NB4 (cell line): ENCODE measurements at regions not wholly inside any gene's neighbourhood (a gene's known extent, or its start where the extent isn't known, plus 50 kb on each side); places are given as distances from the start of the nearest gene placed in this dataset.

Experiments
- DNase-seq: peaks from one replicate; pipeline ENCODE4 v3.0.0; 2010; ENCODE audit warnings: low read depth
- H3K4me3 ChIP-seq: one replicate; pipeline ENCODE4 v1.5.1; 2011; ENCODE audit warnings: mild to moderate bottlenecking, low read depth, low read length, moderate library complexity
- MYC ChIP-seq: IDR thresholded peaks from 2 replicates; pipeline ENCODE4 v1.6.1; 2011; ENCODE audit warnings: low read depth, low read length
- POLR2A ChIP-seq: IDR thresholded peaks from 2 replicates; pipeline ENCODE4 v1.6.1; 2011; ENCODE audit warnings: mild to moderate bottlenecking; ENCODE audit not compliant: insufficient read length; ENCODE audit errors: extremely low read depth
- TF ChIP-seq, protein P1 (sequence below): IDR thresholded peaks from 2 replicates; pipeline ENCODE4 v1.6.1; 2011; ENCODE audit warnings: low read depth, low read length
- TF ChIP-seq, protein P2 (sequence below): IDR thresholded peaks from one replicate; pipeline ENCODE4 v1.5.1; 2012; ENCODE audit warnings: low read depth, low read length

GRCh38 chr1:11355559-11356475 is 82.8 kb downstream of the UBIAD1 start:
- DNase-seq: no peak
- TF ChIP-seq MYC: no peak
- TF ChIP-seq, protein P1, sequence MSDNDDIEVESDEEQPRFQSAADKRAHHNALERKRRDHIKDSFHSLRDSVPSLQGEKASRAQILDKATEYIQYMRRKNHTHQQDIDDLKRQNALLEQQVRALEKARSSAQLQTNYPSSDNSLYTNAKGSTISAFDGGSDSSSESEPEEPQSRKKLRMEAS: no peak
- TF ChIP-seq POLR2A: no peak
- TF ChIP-seq, protein P2, sequence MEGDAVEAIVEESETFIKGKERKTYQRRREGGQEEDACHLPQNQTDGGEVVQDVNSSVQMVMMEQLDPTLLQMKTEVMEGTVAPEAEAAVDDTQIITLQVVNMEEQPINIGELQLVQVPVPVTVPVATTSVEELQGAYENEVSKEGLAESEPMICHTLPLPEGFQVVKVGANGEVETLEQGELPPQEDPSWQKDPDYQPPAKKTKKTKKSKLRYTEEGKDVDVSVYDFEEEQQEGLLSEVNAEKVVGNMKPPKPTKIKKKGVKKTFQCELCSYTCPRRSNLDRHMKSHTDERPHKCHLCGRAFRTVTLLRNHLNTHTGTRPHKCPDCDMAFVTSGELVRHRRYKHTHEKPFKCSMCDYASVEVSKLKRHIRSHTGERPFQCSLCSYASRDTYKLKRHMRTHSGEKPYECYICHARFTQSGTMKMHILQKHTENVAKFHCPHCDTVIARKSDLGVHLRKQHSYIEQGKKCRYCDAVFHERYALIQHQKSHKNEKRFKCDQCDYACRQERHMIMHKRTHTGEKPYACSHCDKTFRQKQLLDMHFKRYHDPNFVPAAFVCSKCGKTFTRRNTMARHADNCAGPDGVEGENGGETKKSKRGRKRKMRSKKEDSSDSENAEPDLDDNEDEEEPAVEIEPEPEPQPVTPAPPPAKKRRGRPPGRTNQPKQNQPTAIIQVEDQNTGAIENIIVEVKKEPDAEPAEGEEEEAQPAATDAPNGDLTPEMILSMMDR: no peak
- H3K4me3 ChIP-seq: no peak overlapping the region

DNA sequence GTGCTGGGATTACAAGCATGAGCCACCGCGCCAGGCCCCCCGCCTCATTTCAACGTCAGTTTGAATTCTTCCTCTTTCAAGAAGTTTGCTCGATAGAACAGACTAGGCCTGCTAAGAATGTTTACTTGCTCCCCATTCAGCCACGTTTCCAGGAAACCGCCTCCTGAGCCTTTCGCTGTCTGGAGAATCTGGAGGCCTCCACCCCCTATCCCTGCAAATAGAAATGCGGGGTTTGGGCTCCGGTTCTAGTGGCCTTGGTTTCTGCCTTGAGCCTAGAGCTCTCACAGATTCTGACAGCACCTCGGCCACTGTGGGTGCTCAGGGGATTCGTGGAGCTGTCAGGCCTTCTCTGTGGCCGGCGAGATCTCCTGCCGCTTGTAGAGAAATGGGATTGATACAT is 84.3 kb downstream of the UBIAD1 start:
- DNase-seq: no peak
- TF ChIP-seq MYC (no peak), POLR2A (no peak)
- TF ChIP-seq, protein P2: no peak
- TF ChIP-seq, protein P1: no peak
- H3K4me3 ChIP-seq: no peak overlapping the region

DNA sequence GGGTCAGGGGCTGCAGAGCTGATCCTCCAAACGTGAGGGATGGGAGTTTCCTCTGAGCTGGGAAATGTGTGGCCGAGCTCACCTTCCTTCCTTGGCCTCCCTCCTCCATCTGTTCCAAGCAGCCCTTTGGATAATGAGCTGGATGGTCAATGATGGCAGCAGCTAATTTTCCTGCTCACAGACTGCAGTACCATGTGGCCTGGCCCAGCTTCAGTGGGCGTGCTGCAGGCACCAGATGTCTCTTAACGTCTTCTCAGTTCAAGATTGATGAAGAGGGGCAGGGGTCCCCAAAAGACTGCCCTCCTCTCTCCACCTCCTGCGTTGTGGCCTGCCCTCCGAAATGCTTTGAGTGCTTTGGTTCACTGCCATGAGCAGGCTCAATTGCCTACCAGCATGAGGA is 86.0 kb downstream of the UBIAD1 start:
- TF ChIP-seq POLR2A (no peak), MYC (no peak)
- TF ChIP-seq, protein P1: no peak
- TF ChIP-seq, protein P2: no peak
- H3K4me3 ChIP-seq: no peak overlapping the region
- DNase-seq: no peak

DNA sequence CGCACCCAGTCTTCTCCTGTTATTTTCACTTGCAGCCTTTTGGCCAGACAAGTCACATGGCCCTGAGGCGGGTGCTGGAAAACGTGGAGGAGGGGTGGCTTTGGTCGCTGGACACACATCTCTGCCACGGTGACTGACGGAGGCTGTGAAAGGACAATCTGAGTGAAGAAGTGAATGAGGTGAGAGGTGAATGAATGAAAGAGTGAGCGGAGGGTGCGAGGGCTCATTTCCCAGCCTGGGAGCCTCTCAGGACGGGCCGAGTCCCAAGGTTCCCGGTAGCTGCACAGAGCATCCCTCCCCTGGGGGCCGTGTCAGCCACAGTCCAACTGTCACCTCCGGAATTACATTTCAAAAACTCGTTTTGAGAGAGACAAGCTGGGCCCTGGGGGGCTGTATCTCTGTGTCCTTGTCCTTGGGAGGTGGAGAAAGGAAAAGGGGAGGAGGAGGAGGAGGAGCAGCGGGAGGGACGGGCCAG is 89.6 kb downstream of the UBIAD1 start:
- no peak for DNase-seq
- TF ChIP-seq POLR2A (no peak), MYC (no peak)
- TF ChIP-seq, protein P2: no peak

GRCh38 chr1:11364170-11364569 is 91.2 kb downstream of the UBIAD1 start:
- H3K4me3 ChIP-seq: no peak overlapping the region
- TF ChIP-seq MYC: 0 out of 2 replicates have a peak, but pooled peaks have one; percentile 16
- no peak for TF ChIP-seq POLR2A
- TF ChIP-seq, protein P1: peak; percentile 86
- TF ChIP-seq, protein P2: peak; percentile 40
- DNase-seq: peak; percentile 47

More for the DNA sequence above, 89.6 kb downstream of the UBIAD1 start:
- H3K4me3 ChIP-seq: no peak overlapping the region
